Vagina (tissue), 2 donors: ENCODE measurements at regions not wholly inside any gene's neighbourhood (a gene's known extent, or its start where the extent isn't known, plus 50 kb on each side); places are given as distances from the start of the nearest gene placed in this dataset.

Experiments used
- DNase-seq, 2 donors: peaks; one replicate each; pipeline ENCODE4 v3.0.0-alpha.2; 2017; ENCODE audit errors: extremely low spot score in 2 of 2
- H3K27ac ChIP-seq: fragments of 200-600 bp; sonication (generic); one replicate; pipeline ENCODE4 v1.5.1; 2019
- H3K27me3 ChIP-seq: fragments of 200-600 bp; sonication (generic); one replicate; pipeline ENCODE4 v1.5.1; 2019
- H3K36me3 ChIP-seq, 2 donors: fragments of 200-600 bp; sonication (generic); one replicate each; pipeline ENCODE4 v1.5.1; 2017 to 2019
- H3K4me1 ChIP-seq: fragments of 200-600 bp; sonication (generic); one replicate; pipeline ENCODE4 v1.5.1; 2019
- H3K4me3 ChIP-seq, 2 donors: fragments of 200-600 bp; sonication (generic); 1 replicate in 1 of 2; 2 replicates in 1 of 2; pipeline ENCODE4 v1.5.1; 2016 to 2019
- H3K9me3 ChIP-seq: fragments of 200-600 bp; sonication (generic); one replicate; pipeline ENCODE4 v1.5.1; 2019
- CTCF ChIP-seq, 3 experiments: fragments of 450-650 bp in 2 of 3; fragments of 200-600 bp in 1 of 3; sonication (generic) in 1 of 3; IDR thresholded peaks; one replicate each; pipeline ENCODE4 v1.5.1; 2017 to 2019; ENCODE audit warnings: antibody characterized with exemption in 3 of 3, mild to moderate bottlenecking in 2 of 3, moderate library complexity in 2 of 3
- POLR2A ChIP-seq, 2 donors: fragments of 450-650 bp; IDR thresholded peaks; one replicate each; pipeline ENCODE4 v1.6.1; 2017; ENCODE audit warnings: antibody characterized with exemption in 2 of 2, mild to moderate bottlenecking in 2 of 2, moderate library complexity in 2 of 2
- POLR2AphosphoS5 ChIP-seq, 2 donors: sonication (generic); formaldehyde crosslinking; IDR thresholded peaks; one replicate each; pipeline ENCODE4 v1.9.0; 2017; ENCODE audit warnings: antibody characterized with exemption in 2 of 2, mild to moderate bottlenecking in 2 of 2, low read depth in 1 of 2; ENCODE audit not compliant: insufficient read depth in 1 of 2
- intact Hi-C: fragments of 100-400 bp; cut with DNase I; formaldehyde crosslinking; loops from one replicate; pipeline ENCODE4 v1.15.1; 2023

- intact Hi-C loops, result no loop called here
- peak overlapping the region; percentile 37 for H3K27ac ChIP-seq
- H3K4me1 ChIP-seq, result peaks cover 6% of the 10 kb centered on the region
- no peaks in the 10 kb centered on the region for H3K36me3 ChIP-seq
- TF ChIP-seq CTCF (IDR thresholded peaks at IDR 0.05) (no peak), POLR2AphosphoS5 (IDR thresholded peaks at IDR 0.05; ENCODE audit: insufficient read depth in 1 of 2, low read depth in 1 of 2) (no peak), POLR2A (IDR thresholded peaks at IDR 0.05) (no peak)
- DNase-seq, result no peak
- no peak overlapping the region for H3K4me3 ChIP-seq
- no peaks in the 10 kb centered on the region for H3K27me3 ChIP-seq
- no peaks in the 10 kb centered on the region for H3K9me3 ChIP-seq
Observed at GRCh38 chr13:30364133-30364532, 56.8 kb upstream of the KATNAL1 start.

GRCh38 chr13:30364876-30365275 is 57.4 kb upstream of the UBE2L5 start:
- H3K4me1 ChIP-seq, result peaks cover 6% of the 10 kb centered on the region
- H3K27me3 ChIP-seq, result no peaks in the 10 kb centered on the region
- H3K36me3 ChIP-seq, result no peaks in the 10 kb centered on the region
- DNase-seq, result no peak
- H3K27ac ChIP-seq, result peak overlapping the region; percentile 37
- no peaks in the 10 kb centered on the region for H3K9me3 ChIP-seq
- H3K4me3 ChIP-seq, result no peak overlapping the region
- intact Hi-C loops, result no loop called here
- TF ChIP-seq POLR2A (IDR thresholded peaks at IDR 0.05), result no peak
- TF ChIP-seq POLR2AphosphoS5 (IDR thresholded peaks at IDR 0.05; ENCODE audit: insufficient read depth in 1 of 2, low read depth in 1 of 2), result no peak
- TF ChIP-seq CTCF (IDR thresholded peaks at IDR 0.05), result no peak

GRCh38 chr13:30366088-30366487 is 56.2 kb upstream of the UBE2L5 start:
- H3K27me3 ChIP-seq, result no peaks in the 10 kb centered on the region
- H3K4me1 ChIP-seq, result peaks cover 12% of the 10 kb centered on the region
- DNase-seq, result no peak
- H3K27ac ChIP-seq, result no peak overlapping the region
- intact Hi-C loops, result no loop called here
- no peaks in the 10 kb centered on the region for H3K9me3 ChIP-seq
- no peaks in the 10 kb centered on the region for H3K36me3 ChIP-seq
- TF ChIP-seq POLR2AphosphoS5 (IDR thresholded peaks at IDR 0.05; ENCODE audit: insufficient read depth in 1 of 2, low read depth in 1 of 2), result no peak
- TF ChIP-seq CTCF (IDR thresholded peaks at IDR 0.05), result no peak
- no peak for TF ChIP-seq POLR2A (IDR thresholded peaks at IDR 0.05)
- H3K4me3 ChIP-seq, result no peak overlapping the region

GRCh38 chr13:30367296-30367695 is 55.0 kb upstream of the UBE2L5 start:
- intact Hi-C loops, result no loop called here
- H3K27ac ChIP-seq, result no peak overlapping the region
- H3K36me3 ChIP-seq, result no peaks in the 10 kb centered on the region
- DNase-seq, result no peak
- peaks cover 18% of the 10 kb centered on the region for H3K4me1 ChIP-seq
- no peaks in the 10 kb centered on the region for H3K27me3 ChIP-seq
- no peak overlapping the region for H3K4me3 ChIP-seq
- TF ChIP-seq CTCF (IDR thresholded peaks at IDR 0.05) (no peak), POLR2AphosphoS5 (IDR thresholded peaks at IDR 0.05; ENCODE audit: insufficient read depth in 1 of 2, low read depth in 1 of 2) (no peak), POLR2A (IDR thresholded peaks at IDR 0.05) (no peak)
- no peaks in the 10 kb centered on the region for H3K9me3 ChIP-seq

GRCh38 chr13:30370146-30370545 is 52.1 kb upstream of the UBE2L5 start:
- no peaks in the 10 kb centered on the region for H3K27me3 ChIP-seq
- H3K4me3 ChIP-seq, result no peak overlapping the region
- H3K36me3 ChIP-seq, result no peaks in the 10 kb centered on the region
- DNase-seq, result no peak
- H3K9me3 ChIP-seq, result no peaks in the 10 kb centered on the region
- intact Hi-C loops, result no loop called here
- peaks cover 18% of the 10 kb centered on the region for H3K4me1 ChIP-seq
- no peak overlapping the region for H3K27ac ChIP-seq
- TF ChIP-seq POLR2A (IDR thresholded peaks at IDR 0.05), result no peak
- no peak for TF ChIP-seq POLR2AphosphoS5 (IDR thresholded peaks at IDR 0.05; ENCODE audit: insufficient read depth in 1 of 2, low read depth in 1 of 2)
- TF ChIP-seq CTCF (IDR thresholded peaks at IDR 0.05), result no peak
